HG03442 (cell line): ENCODE measurements at regions not wholly inside any gene's neighbourhood (a gene's known extent, or its start where the extent isn't known, plus 50 kb on each side); places are given as distances from the start of the nearest gene placed in this dataset.

Experiments
- ATAC-seq: cut with Tn5 transposase; IDR thresholded peaks from one replicate; pipeline ENCODE4 v1.9.1; 2021; ENCODE audit warnings: mild to moderate bottlenecking, moderate library complexity; ENCODE audit not compliant: unreplicated experiment

DNA sequence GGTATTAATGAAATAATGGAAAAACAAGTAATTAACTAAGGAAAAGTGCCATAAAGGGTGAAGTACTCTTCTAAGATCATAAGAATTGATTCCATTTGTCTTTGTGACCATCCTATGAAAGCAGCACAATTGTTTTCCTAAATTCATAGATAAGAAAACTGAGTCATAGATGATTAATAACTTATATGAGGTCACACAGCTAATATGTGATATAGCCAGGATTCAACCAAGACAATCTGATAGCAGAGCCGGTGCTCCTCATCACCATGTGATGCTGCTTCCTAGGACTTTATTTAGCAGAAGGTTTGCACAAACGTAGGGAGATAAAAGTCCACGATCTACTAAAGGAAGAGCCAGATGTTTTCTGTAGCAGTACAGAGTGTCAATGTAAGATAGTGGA lies 181.5 kb upstream of the SYT1 start:
- ATAC-seq, result no peak

DNA sequence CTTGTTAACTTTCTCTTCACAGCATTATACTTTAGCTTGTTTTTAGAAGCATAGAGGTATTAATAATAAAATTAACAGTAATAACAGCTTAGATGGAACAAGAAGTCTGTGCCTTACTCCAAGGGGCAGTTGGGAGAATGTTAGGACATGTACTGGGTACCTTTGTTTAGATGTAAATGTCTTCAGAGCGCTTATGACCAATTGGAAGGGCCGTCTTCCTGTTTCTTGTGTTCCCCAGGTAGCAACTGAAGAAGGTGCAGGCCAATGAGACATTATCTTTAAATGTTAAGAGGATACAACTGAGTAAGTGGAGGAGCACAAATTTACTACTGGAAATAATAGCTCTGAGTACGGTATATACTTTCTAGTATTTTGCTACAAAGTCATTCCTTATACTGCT lies 180.9 kb upstream of the SYT1 start:
- no peak for ATAC-seq

DNA sequence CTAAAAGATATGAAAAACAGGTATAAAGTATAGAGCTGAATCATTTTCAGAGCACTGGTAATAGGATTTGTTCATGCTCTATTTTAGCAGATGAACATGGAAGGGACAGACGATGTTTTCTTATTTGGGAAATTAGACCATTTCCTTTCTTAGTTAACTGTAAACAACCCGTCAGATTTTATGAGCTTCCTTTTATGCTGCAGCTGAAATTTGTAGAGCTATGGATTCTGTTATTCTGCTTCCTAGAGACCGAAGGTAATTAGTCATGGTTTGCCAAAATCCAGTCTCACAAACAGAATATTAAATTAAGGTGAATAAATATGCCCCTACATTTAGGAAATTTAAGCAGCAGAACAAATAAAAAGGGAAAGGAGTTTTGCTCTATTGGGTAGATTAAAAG lies 180.2 kb upstream of the SYT1 start:
- ATAC-seq, result no peak

DNA sequence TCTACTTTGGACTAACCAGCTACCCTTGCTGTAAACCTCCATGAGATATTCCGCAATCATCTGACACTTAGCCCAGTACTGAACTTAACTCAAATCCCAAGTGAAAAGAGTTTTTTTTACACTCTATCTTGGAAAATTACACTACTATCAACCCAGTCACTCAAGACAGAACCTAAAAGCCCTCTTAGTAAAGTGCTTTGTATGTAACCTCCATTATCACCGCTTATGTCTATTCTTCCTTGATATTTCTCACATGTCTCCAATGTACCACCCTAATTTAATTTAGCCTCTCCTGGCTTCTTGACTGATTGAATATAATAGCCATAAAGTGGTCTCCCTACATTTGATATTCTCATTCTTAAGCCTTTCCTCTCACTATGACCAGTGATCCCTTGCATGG lies 168.8 kb upstream of the SYT1 start:
- ATAC-seq, result no peak

DNA sequence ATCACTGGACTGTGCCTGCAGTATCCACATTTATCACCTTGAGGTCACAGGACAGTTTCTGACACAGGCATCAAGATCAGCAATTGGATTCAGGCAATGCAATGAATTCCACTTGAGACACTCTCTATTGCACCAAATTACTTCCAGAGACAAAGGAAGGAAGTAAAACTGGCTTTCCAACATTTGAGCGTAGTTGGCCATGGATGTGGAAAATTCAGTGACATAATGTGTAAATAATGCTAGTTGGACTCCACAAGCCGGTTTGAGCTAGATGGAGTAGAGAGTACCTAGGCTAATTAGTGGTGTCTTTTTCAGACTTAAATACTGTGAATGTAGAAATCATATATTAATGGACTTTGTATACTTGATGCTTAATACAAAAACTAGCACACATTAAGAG lies 168.3 kb upstream of the SYT1 start:
- no peak for ATAC-seq

DNA sequence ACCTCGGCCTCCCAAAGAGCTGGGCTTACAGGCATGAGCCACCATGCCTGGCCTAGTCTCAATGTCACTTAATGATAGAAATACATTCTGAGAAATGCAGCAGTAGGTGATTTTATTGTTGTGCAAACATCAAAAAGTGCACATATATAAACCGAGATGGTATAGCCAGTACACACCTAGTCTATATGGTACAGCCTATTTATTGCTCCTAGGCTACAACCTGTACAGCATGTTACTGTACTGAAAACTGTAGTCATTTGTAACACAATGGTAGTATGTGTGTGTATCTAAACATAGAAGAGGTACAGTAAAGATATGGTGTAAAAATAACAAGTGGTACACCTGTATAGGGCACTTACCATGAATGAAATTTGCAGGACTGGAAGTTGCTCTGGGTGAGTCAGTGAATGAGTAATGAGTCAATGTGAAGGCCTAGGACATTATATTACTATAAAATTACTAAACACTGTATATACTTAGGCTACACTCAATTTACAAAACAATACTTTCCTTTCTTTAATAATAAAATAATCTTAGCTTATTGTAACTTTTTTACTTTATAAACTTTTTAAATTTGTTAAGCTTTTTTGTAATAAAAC lies 166.7 kb upstream of the SYT1 start:
- no peak for ATAC-seq

DNA sequence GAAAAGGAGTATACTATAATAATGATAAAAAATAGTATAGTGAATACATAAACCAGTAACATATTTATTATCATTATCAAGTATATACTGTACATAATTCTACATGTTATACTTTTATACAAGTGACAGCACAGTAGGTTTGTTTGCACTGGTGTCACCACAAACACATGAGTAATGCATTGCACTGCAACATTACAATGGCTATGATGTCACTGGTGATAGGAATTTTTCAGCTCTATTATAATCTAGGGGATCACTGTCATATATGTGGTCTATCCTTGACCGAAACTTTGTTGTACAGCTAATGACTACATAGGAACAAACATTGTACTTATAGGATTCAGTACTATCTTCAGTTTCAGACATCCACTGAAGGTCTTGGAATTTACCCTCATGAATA lies 165.8 kb upstream of the SYT1 start:
- ATAC-seq, result no peak

DNA sequence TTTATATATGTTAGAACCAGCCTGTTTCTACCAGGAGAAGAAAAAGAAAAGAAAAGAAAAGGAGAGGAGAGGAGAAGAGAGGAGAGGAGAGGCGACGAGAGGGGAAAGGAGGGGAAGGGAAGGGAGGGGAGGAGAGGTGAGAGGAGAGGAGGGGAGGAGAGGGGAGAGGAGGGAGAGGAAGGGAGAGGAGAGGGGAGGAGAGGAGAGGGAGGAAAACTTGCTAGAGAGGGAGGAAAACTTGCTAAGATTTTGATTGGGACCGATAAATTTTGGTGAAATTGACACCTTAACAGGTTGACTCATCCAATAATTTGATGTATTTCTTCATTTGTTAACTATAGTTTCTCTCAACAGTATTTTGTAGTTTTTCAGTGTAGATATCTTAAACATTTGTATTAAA lies 164.0 kb upstream of the SYT1 start:
- ATAC-seq, result no peak

DNA sequence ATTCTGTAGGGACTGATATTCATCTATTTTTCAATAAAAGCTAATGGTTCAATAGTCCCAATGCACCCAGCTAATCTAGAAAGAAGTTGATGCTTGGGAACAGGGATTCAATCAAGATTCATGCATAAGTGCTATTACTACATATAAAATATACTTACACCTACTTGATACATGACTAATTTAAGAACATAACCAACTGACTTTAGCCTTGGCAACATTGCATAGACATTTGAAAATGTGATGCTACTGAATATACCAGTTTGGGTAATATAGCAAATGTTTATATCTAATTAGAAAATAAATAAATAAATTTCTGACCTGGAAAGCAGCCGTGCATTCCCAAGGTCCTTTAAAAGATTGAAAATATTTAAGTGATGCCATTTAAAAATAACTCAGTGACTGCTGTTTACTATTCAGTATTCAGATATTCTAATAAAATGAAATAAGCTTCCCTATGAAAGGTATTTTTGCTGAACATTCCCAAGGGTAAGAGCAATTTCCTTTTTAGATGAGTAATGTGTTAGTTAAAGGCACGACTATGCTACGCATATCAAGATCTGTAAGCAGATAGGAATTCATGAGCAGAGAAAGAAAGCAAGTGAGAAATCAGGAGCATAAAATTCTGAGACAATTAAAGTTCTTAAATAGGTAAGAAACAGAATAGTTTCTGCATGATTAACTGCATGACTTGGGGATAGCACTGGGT lies 160.6 kb upstream of the SYT1 start:
- no peak for ATAC-seq

DNA sequence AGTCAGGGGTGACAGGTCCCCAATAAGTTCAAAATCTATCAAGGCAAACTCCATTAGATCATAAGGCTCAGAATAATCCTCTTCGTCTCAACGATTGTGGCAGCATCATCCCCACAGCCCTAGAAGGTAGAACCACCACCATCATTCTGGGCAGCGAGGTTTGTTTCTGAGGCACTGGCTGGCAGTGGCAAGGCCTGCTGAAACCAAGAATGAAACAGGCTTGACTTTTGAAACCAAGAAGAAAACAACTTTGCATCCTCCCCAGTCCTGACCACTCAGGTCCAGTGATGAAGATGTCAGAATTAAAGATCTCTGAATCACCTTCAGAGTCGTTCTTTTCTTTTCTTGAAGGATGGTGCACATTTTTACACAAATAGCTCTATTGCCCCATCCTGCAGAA lies 152.6 kb upstream of the SYT1 start:
- no peak for ATAC-seq

DNA sequence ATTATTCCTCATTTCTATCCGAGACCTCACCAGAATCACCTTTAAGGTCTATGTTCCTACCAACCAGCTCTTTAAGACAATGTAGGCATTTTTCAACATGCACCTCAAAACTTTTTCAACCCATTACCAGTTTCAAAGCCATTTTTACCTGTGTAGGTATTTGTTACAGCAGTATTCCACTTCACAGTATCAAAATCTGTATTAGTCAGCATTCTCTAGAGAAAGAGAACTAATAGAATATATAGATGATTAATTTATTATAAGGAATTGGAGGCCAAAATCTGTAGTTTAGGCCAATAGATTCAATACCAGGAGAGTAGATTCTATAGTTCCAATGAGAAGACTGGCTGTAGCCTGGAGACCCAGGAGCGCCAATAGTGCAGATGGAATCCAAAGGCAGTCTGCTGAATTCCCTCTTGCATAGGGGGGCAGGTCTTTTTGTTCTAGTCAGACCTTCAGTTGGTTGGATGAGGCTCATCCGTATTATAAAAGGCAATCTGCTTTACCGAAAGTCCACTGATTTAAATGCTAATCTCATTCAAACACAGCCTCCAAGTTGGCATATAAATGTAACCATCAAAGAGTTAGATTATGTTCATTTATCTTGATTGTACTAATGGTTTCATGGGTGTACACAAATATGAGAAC lies 151.6 kb upstream of the SYT1 start:
- no peak for ATAC-seq

DNA sequence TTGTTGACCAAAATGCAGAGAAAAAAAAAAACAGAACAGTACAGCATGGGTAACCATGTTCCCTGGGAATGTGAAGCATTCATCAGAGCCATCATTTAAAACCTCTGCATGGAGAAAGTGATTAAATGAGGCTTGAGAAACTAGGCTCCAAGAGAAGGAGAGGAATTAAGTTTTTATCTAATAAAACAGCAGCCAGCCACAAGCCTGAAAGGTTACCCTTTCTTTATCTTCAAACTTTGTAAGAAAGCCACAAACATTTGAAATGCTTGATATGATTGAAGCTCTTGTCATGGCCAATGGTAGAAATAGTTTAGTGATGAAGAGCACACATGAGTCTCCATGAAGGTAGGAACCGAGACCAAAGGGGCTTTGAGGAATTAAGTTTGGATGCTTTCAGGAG lies 144.9 kb upstream of the SYT1 start:
- no peak for ATAC-seq

DNA sequence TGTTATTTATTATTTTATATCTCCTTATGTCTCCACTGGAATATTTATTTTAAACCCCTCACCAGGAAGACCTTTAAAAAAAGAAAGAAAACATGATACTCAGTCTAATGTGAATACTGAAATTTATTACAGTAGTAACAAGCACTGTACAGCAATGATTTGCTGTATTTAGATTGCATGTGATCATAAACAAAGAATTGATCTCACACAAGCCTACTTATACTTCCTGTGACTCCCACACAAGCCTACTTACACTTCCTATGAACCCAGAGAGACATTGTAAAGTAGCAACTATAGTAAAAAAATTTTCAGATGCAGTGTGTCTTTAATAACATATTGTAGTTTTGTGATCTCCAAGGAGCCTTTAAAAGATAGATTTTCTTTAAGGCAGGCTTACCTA lies 142.7 kb upstream of the SYT1 start:
- no peak for ATAC-seq

DNA sequence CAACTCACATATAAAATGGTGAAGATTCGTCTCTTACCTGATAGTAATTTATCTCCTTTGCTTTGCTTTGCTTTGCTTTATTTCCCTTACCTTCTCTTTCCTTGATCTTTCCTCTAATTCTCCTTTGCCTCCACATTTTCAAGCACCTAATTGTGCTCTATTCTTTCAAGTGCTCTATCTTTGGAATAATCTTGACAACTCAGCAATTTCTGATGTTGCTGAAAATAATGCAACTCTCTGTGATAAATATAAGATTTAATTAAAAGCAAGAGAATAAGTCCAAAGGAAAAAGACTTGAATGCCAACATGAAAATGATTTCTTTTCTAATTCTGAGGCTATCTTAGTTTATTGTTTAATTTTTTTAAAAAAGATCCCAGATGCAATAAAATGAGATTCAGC lies 139.5 kb upstream of the SYT1 start:
- ATAC-seq, result no peak

DNA sequence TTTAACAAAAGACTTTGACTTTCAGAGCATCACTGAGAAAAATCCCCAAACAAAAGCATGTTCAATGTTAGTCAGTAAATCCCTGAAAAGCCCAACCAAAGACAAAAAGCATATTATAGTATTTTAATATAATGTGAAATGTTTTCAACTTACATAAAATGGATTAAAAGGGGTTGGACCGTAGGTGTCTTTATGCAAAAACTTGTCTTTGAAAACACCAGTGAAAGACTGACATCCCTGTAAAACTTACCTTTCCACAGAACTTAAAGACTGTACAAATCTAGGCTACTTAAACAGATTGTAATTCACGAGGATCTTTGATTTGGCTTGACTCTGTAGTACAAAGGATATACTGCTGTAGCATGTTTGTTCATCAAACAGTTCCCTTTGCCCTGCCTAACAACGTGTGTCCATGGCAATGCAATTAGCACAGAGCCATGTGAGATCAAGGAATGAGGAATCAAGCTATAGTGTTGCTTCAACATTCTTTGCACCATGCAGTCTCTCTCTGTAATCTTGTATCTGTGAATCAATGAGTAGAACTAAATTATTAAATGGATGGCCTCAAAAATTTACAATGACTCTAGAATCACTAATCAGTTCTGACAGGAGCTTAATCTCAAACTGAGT lies 138.5 kb upstream of the SYT1 start:
- ATAC-seq, result no peak

DNA sequence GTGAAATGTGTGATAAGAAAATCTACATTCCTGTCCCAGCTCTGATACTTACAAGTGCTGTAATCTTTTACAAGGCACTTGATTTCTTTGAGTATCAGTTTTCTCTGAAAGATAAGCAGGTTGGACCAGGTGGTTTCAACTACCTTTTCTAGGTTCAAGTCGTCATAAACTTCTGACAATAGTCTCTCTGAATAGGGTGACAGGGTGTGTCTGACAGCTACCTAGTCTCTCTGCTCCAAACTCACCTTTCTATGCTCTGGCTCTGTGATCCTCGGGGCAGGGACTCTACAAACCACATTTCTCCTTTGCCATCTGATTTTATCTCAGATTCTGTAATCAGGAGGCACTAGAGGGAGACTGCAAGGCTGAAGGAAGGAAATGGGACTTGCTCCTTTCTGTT lies 137.7 kb upstream of the SYT1 start:
- ATAC-seq, result no peak

DNA sequence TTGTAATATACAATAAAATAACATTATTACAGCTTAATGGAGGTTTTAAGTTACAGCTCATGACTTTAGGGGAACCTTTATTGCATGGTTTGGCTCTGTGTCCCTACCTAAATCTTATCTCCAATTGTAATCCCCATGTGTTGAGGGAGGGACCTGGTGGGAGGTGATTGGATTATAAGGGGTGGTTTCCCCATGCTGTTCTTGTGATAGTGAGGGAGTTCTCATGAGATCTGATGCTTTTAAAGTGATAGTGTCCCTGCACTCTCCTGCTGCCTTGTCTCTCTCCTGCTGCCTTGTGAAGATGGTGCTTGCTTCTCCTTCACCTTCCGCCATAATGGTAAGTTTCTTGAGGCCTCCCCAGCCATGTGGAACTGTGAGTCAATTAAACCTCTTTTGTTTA lies 132.1 kb upstream of the SYT1 start:
- no peak for ATAC-seq

DNA sequence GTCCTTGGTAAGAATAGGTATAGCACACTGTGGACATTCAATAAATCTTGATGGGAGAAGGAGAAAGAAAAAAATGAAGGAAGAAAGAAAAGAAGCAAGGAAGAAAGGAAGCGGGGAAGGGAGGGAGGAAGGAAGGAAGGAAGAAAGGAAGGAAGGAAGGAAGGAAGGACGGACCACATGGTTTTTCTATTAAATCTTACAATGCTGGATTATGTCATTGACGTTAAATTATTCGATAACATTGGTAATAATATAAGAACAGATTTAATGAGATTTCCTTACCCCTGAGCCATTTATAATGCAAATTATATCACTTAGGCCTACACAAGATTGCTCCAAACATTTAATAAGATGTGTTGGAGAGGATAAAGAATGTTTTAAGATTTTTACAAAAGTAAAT lies 124.9 kb upstream of the SYT1 start:
- ATAC-seq, result no peak

DNA sequence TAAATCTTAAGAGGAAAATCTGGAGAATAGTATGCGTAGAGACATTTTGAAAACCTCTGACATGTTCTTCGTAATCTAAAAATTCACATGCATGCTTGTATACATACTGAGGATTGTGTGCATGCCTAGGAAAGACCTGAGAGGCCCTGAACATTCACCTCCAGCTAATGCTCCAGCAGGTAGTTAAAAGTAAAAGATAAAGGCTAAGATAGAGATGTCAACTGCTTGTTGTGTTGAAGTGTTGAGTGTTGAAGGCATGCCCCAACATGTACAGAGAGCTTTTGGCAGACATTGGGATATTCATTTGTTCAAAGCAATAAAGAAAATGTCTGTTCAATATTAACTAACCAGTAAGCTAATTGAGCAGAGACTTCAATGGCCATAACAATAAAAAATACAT lies 118.6 kb upstream of the SYT1 start:
- no peak for ATAC-seq

DNA sequence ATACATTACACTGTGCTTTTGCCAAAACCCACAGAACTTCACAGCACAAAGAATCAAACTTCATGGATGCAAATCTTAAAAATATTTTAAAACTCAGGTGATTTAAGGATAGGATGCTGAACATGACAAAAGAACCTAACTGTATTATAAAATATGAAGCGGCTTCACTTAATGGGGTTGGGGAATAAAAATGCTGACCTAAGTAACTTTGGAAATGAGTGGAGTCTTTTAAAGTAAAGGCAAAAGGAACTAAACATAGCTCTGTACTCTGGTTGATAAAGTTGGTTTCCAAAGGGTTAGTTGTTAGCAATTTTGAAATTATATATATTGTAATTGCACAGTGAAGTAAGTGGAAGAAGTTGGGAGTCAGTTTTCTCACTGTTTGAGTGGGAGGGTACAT lies 111.5 kb upstream of the SYT1 start:
- ATAC-seq, result no peak

DNA sequence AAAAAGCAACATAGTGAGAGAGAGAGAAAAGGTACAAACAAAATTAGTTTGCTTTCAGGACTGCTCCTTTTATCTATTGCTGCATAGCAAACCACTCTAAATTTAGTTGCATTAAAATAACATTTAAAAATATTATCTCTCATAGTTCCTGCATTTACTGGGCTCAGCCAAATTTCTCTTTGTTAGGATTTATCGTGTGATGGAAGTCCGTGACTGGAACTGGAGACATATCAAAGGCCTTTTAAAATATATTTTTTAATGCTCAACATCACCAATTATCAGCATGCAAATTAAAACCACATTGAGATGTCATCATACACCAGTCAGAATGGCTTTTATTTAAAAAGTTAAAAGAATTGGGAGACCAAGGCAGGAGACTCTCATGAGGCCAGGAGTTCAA lies 107.6 kb upstream of the SYT1 start:
- no peak for ATAC-seq

DNA sequence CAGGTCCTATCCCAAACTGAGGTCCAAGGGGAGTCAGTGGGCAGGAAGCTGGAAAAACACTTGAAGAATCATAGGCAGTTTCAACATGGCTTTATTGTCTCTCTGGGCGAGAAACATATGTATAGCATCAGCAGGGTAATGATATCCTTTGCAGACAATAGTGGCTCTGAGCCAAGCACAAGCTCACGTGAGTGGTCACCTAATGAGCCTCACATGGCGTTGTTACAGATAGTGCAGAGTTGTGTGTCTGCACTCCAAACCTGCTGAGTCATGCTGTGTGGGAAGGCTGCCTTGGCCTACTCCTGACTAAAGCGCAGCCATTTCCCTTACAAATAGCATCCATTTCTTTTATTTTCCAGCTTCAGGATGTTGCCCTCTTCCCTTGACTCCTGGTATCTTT lies 105.2 kb upstream of the SYT1 start:
- no peak for ATAC-seq
